ENCODE measurements at regions not wholly inside any gene's neighbourhood (a gene's known extent, or its start where the extent isn't known, plus 50 kb on each side); places are given as distances from the start of the nearest gene placed in this dataset.

DNA sequence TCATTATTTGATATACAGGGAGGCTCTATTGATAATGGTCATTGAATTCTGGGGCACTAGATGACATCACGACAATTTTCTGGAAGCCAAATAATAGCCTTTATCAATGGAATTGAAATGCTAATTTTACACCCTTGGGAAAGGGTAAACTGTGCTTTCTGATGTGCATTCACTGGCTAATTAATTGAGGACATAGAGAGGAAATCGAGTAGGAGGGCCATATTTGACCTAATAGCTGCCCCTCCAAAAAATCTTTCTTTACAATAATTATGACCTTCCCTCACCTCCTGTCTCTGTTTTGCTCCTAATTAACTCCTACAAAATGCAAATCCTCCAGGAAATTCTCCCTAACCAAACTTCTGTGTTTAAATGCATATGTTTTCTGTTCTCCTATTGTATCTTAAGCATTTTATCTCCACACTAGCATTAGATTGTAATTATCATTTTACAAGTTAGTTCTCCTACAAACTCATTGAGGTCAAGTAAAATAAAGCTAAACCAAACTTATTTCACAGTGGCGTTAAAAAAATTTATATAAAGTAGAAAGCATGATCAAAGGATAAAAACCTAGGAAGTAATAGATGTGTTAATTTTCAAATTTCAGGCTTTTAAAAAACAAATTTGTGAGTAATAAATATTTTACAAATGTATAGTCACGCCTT is 1414.0 kb upstream of the AGA start:
- no peak for DNase-seq

DNA sequence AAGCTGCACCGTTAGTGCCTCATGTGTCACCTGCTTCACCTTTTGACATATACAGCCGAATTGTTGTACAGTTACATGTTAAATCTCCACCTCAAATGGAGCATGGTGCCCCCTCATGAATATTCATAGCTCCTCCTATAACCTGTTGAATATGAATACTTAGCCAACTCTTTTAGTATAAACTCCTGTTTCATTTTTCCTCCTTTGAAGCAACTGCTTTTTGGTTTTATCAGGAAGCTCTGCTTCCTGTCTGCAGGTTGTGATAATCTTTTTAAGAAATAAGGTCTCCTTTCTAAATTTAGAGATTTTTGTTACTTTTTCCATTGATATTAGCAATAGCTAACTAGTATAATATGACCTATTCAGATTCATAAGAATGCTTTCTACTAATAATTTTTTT is 1429.2 kb upstream of the AGA start:
- DNase-seq = no peak

DNA sequence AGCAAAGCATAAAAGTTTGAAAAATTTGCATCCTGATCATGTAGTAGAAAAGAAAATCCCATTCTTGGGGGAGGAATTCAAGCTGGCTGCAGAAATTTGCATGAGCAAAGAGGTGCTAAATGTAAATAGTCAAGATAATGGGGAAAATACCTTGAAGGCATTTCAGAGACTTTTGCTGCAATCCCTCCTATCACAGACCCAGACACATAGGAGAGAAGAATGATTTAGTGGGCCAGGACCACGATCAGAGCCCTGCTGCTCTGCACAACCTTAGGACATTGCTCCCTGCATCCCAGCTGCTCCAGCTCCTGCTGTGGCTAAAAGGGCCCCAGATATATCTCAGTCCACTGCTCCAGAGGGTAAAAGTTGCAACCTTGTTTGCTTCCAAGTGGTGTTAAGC is 1439.7 kb upstream of the AGA start:
- no peak for DNase-seq

DNA sequence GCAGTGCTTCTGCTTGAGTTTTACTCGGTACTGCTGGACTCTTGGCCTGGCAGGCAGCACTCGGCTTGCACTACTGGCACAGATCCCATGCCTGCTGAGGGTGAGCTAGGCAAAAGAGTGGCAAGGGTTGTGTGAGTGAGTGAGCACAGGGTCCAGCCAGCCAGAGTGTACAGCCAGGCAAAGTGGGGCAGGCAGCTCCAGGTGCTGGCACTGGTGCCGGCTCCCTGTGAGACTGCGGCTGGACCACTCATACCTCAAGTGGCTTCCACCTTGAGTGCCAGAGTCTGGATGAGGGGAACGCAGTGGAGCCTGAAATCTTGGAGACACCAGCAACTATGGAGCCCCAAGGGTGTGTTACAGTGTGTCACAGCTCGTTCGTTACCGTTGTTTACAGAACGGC is 1451.9 kb upstream of the AGA start:
- DNase-seq = no peak

DNA sequence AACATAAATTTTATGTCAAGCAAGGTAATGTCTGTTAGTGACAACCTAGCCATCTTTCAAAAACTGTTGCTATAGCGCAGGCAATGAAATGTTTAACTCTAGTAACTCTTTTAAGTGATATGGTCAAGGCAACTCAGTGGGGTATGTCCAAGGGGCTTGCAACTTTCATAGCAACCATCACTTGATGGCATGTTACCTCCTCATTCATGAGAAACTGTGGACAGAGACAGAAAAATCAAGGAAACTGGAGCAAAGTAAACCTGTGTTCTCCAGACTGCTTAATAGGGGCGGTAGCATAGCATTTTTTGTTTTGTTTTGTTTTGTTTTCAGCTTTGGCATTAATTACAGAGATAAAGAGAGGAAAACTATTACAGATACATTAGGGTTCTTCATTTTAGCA is 1456.8 kb upstream of the AGA start:
- DNase-seq = no peak

DNA sequence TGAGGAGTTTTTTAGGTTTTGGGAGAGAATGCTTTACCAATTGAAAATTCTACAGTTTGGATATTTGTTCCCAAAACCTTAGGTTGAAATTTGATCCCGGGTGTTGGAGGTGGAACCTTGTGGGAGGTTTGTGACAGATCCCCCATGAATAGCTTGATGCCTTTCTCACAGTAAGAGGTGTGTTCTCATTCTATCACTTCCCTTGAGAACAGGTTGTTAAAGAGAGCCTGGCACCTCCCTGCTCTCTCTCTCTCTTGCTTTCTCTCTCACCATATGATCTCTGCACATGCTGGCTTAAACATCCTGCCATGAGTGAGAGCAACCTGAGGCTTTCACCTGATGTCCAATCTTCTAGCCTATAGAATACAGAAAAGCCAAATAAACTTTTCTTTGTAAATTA is 1475.5 kb upstream of the AGA start:
- no peak for DNase-seq

DNA sequence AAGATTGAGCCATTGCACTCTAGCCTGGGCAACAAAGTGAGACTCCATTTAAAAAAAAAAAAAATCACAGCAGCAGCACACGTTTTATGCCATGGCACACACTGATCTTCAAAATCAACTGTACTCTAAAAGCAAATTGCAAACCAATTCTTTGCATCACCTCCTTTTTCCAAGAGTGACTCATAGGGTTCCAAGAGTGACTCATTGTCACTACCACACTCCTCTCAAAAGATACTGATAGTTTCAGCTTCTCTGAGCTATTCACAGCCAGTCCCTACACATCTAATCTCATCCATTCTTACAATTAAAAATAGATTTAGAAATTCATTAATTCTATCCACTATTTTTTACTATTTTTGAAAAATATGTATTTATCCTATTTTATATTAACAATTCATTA is 1494.9 kb upstream of the AGA start:
- DNase-seq = no peak

DNA sequence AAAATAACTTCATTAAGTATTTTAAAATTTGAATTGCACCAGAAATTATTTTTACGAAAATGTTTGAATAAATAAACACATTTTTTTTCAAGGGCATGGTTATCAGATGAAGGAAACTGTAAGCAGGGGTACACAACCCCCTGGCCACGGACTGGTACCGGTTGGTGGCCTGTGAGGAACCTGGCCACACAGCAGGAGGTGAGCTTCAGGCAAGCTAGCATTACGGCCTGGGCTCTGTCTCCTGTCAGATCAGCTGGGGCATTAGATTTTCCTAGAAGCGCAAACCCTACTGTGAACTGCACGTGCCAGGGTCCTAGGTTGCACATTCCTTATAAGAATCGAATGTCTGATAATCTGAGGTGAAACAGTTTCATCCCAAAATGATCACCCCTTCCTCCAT is 1499.7 kb upstream of the AGA start:
- no peak for DNase-seq

DNA sequence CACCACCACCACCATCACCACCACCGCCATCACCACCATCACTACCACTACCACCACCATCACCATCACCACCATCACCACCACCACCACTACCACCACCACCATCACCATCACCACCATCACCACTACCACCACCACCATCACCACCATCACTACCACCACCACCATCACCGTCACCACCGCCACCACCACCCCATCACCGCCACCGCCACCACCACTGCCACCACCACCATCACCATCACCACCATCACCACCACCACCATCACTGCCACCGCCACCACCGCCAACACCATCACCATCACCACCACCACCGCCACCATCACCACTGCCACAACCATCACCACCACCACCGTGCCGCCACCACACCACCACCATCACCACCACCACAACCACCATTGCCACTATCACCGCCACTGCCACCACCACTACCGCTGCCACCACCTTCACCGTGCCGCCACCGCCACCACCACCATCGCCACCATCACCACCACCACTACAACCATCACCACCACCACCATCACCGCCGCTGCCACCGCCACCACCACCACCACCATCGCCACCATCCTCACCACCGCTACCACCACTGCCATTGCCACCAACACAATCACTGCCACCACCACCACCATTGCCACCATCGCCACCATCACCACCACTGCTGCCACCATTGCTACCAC is 1511.3 kb upstream of the AGA start:
- DNase-seq = no peak

DNA sequence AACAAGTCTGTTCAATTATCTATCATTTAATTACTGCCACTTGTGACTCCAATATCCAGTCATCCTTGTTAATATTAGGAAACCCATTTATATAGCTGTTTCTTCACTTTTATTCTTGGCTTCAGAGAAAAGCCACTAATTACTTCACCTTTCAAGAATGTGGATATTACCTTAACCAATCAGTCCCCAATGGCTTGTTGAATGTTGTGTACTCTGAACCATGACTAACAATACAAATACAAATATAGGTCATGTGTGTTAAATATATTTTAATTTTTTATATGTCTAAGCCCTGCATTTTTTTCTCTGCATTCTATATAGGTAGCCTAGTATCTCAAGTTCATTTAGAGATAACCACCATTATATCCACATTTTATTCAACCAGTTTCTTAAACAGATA is 1513.4 kb upstream of the AGA start:
- DNase-seq = no peak

DNA sequence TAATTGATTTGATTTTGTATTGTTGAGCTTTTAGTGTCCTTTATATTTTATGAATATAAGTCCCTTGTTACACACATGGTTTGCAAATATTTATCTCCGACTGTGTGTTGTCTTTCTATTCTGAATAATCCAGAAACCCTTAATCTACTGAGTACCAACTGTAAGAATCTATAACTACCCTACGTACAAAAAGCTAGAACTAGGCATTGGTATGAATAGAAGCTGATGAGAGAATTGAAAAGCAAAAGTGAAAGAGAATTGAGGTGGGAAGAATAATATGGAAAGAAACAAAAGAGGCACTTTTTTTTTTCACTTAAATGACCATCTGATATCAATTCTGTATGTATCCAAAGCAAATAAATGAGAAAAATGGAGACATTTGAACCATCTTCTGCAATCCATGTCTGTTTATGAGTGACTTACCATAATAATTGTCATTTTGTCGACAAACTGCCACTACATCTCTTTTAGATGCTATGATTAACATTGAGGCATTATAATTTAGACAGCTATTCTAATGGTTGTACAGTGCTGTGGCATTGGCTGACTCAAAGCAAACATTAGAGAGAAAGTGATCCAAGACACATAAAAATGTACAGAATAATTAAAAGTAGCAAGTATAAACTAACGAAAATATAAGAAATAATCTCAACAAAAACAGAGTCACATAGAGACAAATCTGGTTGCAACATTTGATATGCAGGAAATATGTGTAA is 1516.6 kb upstream of the AGA start:
- DNase-seq = no peak

DNA sequence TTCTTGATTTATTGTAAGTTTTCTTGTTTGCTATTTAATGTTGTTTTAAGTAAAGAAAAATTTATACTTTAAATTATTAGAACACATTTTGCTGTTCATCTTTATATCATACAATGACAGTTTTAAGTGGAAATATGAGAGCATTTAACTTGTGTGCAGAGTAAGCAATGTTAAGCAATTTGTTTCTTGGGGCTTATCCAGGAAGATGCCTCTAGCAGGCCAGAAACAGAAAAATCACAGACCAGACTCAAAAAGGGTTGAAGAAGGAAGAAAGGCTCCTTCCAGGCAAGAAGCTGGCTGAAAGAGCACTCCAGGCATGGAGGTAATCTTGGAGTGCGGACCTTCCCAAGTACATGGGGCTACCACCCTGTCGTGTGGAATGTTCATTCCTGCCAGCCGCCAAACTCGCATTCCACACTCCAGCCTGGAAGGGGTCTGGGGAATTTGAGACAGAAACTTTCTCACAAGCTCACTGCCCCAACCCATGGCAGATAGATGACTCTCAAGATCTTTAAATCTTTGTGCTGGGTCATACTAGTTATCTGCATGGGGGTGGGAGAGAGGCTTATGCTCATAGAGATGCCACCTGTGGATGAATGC is 1521.3 kb upstream of the AGA start:
- DNase-seq = no peak

DNA sequence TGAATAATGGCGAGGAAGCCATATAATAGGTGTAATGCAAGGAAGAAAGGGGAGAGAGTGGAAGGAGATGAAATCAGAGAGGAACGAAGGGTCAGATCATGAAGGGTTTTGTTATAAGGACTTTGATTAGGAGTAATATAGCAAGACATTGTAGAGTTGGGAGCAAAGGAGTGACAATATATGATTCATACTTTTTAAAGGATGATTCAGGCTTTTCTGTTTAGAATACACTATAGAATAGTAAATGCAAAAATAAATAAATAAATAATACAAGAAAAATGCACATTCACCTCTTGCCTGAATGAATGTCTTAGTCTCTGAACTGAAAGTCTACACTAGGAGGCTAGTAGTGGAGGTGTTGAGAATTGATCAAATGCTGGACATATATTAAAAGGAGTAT is 1524.4 kb upstream of the AGA start:
- no peak for DNase-seq

DNA sequence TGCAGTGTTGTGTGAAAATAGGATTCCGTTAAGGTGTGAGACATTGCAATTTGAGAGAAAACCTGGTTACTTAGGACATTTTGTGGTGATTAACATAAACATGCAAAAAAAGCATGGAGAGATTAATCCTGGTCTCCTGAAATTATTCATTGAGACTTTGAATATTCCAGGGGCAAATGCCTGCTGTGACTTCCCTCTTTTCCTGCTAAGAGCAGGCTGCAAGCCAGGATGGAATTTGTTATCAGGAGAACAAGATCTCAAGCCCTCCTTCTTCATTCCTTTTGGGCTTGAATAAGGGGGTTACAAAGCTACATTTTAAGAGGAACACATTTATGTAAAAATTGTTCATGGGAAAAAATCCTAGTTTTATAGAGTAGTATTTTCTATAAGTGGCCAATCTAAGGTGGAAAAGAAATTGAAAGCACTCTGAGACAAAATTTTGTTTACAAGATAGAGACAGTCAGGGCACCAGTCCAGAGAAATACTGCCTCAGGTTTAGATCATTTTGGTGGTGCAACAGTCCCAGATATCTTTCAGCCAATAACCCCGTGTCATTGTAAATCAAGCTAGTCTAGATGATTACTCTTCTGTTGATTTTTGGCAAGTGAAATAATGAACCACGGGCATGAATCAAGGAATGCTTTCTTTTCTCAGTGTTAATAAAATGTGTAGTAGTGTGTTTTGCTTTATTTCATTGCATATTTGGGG is 1528.3 kb upstream of the AGA start:
- no peak for DNase-seq

DNA sequence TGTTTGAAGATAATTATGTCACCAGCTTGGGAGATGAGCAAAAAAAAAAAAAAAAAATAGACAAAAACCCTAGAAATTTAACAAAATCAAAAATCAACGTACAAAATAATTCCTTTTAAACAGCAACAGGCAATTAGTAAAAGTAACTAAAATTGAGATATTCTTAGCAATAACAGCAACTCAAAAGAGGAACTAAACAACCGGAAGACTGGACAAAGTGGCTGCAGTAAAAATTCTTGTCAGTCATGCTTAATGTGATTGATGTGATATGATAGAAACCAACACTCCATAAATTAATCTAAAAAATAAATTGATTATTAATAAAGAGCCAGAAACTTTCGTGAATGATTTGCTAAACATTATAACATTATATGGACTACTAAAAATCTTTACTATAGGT is 1534.6 kb upstream of the AGA start:
- DNase-seq = no peak

DNA sequence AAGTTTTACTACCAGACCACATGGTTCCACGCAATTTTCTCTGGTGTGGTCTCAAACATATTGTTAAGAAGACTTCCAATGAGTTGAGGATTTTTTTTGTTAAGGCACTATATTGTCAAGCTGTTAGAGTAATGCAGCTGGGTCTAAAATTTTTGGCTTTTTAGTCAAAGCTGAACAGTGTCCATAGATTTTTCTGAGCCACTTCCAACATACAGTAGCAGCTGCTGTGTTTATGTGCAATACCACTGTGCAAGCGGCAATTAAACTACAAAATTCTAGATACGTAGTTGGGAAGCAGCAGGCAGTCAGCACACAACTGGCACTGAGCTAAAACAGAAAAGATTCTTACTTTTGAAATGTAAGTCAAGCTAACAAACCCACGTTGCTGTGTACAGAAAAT is 1551.1 kb upstream of the AGA start:
- no peak for DNase-seq

DNA sequence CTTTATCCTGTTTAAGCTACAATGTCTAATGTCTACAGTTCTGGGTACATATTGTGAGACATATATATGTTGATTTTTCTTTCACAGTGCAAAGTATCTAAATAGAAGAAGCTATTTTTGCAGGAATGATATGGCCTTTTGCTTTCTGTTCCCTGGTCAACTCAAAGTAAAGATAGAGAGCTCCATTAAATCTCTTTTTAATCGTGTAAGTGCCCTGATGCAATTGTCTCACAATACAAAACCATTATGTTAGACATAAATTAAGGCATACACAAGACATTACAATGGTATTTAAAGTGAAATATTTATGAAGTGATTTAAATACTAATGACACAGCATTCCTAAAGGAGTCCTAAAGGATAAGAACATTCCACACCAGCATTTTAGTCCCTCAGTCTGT is 1559.7 kb upstream of the AGA start:
- no peak for DNase-seq

DNA sequence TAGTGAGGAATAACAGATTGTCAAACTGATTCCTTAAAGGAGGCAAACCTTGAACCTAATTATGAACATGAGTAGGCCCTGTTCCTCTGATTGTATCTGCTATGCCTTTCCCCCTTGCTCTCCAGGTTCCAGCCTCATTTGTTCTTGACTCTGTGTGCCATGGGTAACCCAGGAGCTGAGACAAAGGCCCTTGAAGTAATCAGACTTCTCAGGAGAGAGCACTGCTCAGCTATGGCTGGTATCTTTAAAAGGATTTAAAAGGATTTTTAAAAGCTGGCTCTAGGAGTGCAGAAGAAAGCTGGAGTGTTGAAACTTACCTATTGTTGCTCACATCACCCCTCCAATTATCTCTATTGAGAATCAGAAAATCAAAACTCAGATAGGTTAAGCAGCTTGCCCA is 1565.5 kb upstream of the AGA start:
- no peak for DNase-seq

DNA sequence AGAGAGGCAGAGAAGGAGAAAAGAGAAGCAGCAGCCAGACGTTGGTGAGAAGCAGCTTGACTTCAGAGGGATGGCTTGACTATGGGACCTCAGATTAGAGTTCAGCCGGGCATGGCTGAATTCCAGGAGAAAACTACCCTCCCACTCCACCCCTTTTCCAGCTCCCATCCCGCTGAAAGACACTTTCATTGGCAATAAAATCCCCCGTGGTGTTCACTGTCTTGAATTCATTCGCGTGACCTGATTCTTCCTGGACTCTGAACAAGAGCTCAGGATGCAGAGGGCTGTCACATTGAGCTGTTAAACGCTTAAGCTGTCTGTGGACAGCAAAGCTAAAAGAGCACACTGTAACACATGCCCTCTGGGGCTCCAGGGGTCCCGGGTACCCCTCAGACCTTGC is 1575.3 kb upstream of the AGA start:
- DNase-seq = no peak

DNA sequence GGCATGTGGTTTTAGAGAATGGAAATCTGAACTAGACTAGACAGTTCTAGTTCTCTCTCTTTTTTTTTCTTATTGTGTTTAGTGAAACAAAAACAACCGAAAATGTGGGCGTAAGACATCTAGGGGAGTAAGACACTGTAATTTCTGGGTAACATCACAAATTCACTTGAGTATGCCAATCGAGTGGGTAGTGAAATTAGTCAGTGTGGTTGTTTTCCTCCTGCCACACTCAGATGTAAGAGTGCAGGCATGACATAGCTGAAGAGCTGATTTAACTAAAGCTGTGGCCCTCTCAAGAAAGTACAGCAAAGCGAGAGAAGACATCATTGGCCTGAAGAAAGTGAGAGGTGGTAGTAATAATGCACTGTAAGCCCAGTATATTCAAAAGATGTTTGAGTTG is 1585.3 kb upstream of the AGA start:
- DNase-seq = no peak

DNA sequence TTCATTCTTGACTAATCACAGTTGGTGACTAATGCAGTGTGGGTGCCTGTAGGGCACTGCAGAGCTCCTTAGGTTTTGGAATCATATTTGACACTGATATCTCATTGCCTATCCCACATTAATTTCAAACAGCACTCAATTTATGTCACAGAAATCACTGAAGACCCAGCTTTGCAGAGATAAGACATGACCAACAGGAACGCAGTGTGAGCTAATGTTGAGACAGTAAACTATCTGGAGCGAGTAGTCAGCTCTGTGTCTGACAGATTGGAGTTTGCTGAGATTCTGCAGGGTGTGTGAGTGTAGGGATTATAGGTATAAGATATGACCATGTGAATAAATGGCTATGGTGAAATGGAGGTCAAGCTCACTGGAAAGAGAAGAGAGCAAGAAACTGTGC is 1586.1 kb upstream of the AGA start:
- DNase-seq = no peak

DNA sequence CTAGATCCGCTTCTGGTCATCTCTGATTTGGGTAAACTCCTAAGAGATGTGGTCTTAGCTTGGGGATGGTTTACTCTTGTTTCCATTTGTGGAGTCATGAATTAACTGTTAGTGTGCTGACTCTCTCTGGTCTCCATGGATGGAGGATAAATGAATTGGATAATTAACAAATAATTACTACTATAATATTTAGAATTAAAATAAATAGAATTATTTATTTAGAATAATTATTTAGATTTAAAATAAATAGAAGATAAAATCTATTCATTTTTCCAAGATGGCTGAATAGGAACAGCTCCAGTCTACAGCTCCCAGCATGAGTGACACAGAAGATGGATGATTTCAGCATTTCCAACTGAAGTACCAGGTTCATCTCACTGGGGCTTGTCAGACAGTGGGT is 1587.4 kb upstream of the AGA start:
- no peak for DNase-seq

DNA sequence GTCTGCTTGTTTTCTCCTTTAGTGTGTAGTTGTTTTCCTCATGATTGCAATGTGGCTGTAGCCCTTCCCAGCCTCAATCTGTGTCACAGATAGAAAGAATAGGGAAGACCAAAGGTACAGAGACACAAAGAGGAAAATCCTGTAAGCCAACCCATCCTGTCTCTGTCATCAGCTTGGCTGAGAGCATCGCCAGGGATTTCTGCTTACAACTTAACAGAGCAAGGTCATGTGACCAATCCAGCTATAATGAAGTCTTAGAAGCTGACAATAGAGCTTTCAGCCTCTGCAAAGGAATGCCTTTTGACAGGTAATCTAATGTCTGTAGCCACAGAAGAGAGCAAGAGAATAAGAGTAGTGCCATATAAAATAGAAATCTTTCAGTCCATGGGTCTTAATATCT is 1598.0 kb upstream of the AGA start:
- DNase-seq = no peak
